IMR-90 (cell line): ENCODE measurements at regions not wholly inside any gene's neighbourhood (a gene's known extent, or its start where the extent isn't known, plus 50 kb on each side); places are given as distances from the start of the nearest gene placed in this dataset.

Experiments used
- ATAC-seq: fragments of 200-7000 bp; cut with Tn5 transposase; 2 replicates; pipeline ENCODE4 v1.9.1; 2020; ENCODE audit warnings: low read depth, mild to moderate bottlenecking, moderate library complexity
- BruUV-seq: library from RNA; stranded (reverse); fragments of 400-500 nt; replicated peaks from 2 replicates; lab custom pipeline; 2021; lab: Mats Ljungman, UMichigan
- CTCF ChIA-PET: fragments of 300-600 bp; formaldehyde crosslinking; extraction: SDS; loops from one replicate; lab custom pipeline; 2021; ENCODE audit warnings: antibody characterized with exemption; lab: Yijun Ruan, JAX
- POLR2A ChIA-PET: fragments of 300-600 bp; sonication (Branson Sonifier 250); formaldehyde crosslinking; loops from one replicate; lab custom pipeline; 2022; ENCODE audit warnings: antibody characterized with exemption; ENCODE audit not compliant: unreplicated experiment; lab: Charles Lee
- DNase-seq: peaks from one replicate; pipeline ENCODE4 v3.0.0; 2013
- H2AFZ ChIP-seq: replicated peaks from 2 replicates; pipeline ENCODE3; 2013; ENCODE audit warnings: low read length, mild to moderate bottlenecking; ENCODE audit not compliant: poor library complexity
- H2AK5ac ChIP-seq: 2 replicates; pipeline ENCODE4 v1.6.1; 2013; ENCODE audit warnings: low read depth, low read length, inconsistent platforms
- H2AK9ac ChIP-seq: replicated peaks from 2 replicates; pipeline ENCODE3; 2013; ENCODE audit warnings: mild to moderate bottlenecking, low read depth, low read length, moderate library complexity; ENCODE audit not compliant: poor library complexity
- H2BK120ac ChIP-seq: 2 replicates; pipeline ENCODE4 v1.6.1; 2013; ENCODE audit warnings: low read depth, low read length, inconsistent platforms
- H2BK15ac ChIP-seq: 3 replicates; pipeline ENCODE4 v1.6.1; 2013; ENCODE audit warnings: low read depth, low read length, inconsistent platforms
- H2BK20ac ChIP-seq: 2 replicates; pipeline ENCODE4 v1.6.1; 2013; ENCODE audit warnings: low read depth, mild to moderate bottlenecking, inconsistent platforms, low read length, moderate library complexity
- H2BK5ac ChIP-seq: 2 replicates; pipeline ENCODE4 v1.6.1; 2013; ENCODE audit warnings: mild to moderate bottlenecking, low read depth, low read length, inconsistent platforms; ENCODE audit not compliant: poor library complexity, severe bottlenecking
- H3K14ac ChIP-seq: replicated peaks from 2 replicates; pipeline ENCODE4 v1.6.1; 2013; ENCODE audit warnings: low read depth, low read length, inconsistent platforms
- H3K18ac ChIP-seq: 2 replicates; pipeline ENCODE4 v1.6.1; 2013; ENCODE audit warnings: low read depth, low read length, control low read depth
- H3K23ac ChIP-seq: 2 replicates; pipeline ENCODE4 v1.6.1; 2013; ENCODE audit warnings: low read depth, low read length, inconsistent platforms
- H3K27ac ChIP-seq: 2 replicates; pipeline ENCODE4 v1.5.1; 2013; ENCODE audit warnings: mild to moderate bottlenecking, control low read depth, low read length; ENCODE audit not compliant: insufficient read depth
- H3K27me3 ChIP-seq: 2 replicates; pipeline ENCODE4 v1.6.1; 2013; ENCODE audit warnings: low read length; ENCODE audit not compliant: control insufficient read depth, insufficient read depth
- H3K36me3 ChIP-seq: 2 replicates; pipeline ENCODE4 v1.6.1; 2013; ENCODE audit warnings: low read length, mixed read lengths; ENCODE audit not compliant: control insufficient read depth, insufficient read depth
- H3K4ac ChIP-seq: 2 replicates; pipeline ENCODE4 v1.6.1; 2013; ENCODE audit warnings: low read depth, low read length, inconsistent platforms
- H3K4me1 ChIP-seq: 2 replicates; pipeline ENCODE4 v1.6.1; 2013; ENCODE audit warnings: low read length, mixed read lengths; ENCODE audit not compliant: control insufficient read depth, insufficient read depth
- H3K4me2 ChIP-seq: 2 replicates; pipeline ENCODE4 v1.6.1; 2013; ENCODE audit warnings: low read depth, mild to moderate bottlenecking, control low read depth, low read length, moderate library complexity
- H3K4me3 ChIP-seq: 2 replicates; pipeline ENCODE4 v1.5.1; 2013; ENCODE audit warnings: low read depth, mild to moderate bottlenecking, control low read depth, low read length, moderate library complexity; ENCODE audit not compliant: insufficient read depth
- H3K56ac ChIP-seq: 2 replicates; pipeline ENCODE4 v1.6.1; 2013; ENCODE audit warnings: low read length, inconsistent platforms; ENCODE audit not compliant: insufficient read depth; ENCODE audit errors: extremely low read depth
- H3K79me1 ChIP-seq, 2 experiments: 2 replicates each; pipeline ENCODE4 v1.6.1; 2013; ENCODE audit warnings: low read length in 2 of 2, inconsistent platforms in 1 of 2, low read depth in 1 of 2
- H3K9ac ChIP-seq: 2 replicates; pipeline ENCODE4 v1.6.1; 2013; ENCODE audit warnings: low read depth, low read length, control low read depth
- H3K9me1 ChIP-seq: 2 replicates; pipeline ENCODE4 v1.6.1; 2013; ENCODE audit warnings: low read length, inconsistent platforms; ENCODE audit not compliant: insufficient read depth
- H3K9me3 ChIP-seq: 2 replicates; pipeline ENCODE4 v1.6.1; 2013; ENCODE audit warnings: low read length; ENCODE audit not compliant: control insufficient read depth, insufficient read depth
- H4K20me1 ChIP-seq: 2 replicates; pipeline ENCODE4 v1.6.1; 2013; ENCODE audit warnings: low read length, inconsistent platforms; ENCODE audit not compliant: insufficient read depth
- H4K5ac ChIP-seq: 2 replicates; pipeline ENCODE4 v1.6.1; 2013; ENCODE audit warnings: mild to moderate bottlenecking, low read depth, low read length, control low read depth
- H4K8ac ChIP-seq, 2 experiments: 2 replicates each; pipeline ENCODE4 v1.6.1; 2013; ENCODE audit warnings: low read depth in 2 of 2, low read length in 2 of 2, control low read depth in 1 of 2, inconsistent platforms in 1 of 2
- H4K91ac ChIP-seq: 2 replicates; pipeline ENCODE4 v1.6.1; 2013; ENCODE audit warnings: low read depth, low read length, inconsistent platforms; ENCODE audit not compliant: insufficient read depth
- BHLHE40 ChIP-seq: fragments of 150-350 bp; IDR thresholded peaks from 2 replicates; pipeline ENCODE4 v1.6.1; 2016; ENCODE audit warnings: mild to moderate bottlenecking, low read depth, low read length
- MAFK ChIP-seq: IDR thresholded peaks from 2 replicates; pipeline ENCODE4 v1.6.1; 2012; ENCODE audit warnings: low read depth, low read length, improper control_type of control experiment
- MXI1 ChIP-seq: IDR thresholded peaks from 2 replicates; pipeline ENCODE4 v1.6.1; 2012; ENCODE audit warnings: low read depth, mild to moderate bottlenecking, low read length, moderate library complexity, borderline replicate concordance
- NFE2L2 ChIP-seq: fragments of 150-350 bp; IDR thresholded peaks from 2 replicates; pipeline ENCODE4 v1.6.1; 2016; ENCODE audit warnings: low read depth, mild to moderate bottlenecking, low read length
- POLR2A ChIP-seq: IDR thresholded peaks from 2 replicates; pipeline ENCODE4 v1.6.1; 2012; ENCODE audit warnings: mild to moderate bottlenecking, low read depth, low read length
- RAD21 ChIP-seq: IDR thresholded peaks from 2 replicates; pipeline ENCODE4 v1.6.1; 2012; ENCODE audit warnings: low read length, improper control_type of control experiment
- RCOR1 ChIP-seq: IDR thresholded peaks from 2 replicates; pipeline ENCODE4 v1.6.1; 2012; ENCODE audit warnings: mild to moderate bottlenecking, low read length, improper control_type of control experiment; ENCODE audit not compliant: insufficient replicate concordance
- RFX5 ChIP-seq: IDR thresholded peaks from 2 replicates; pipeline ENCODE4 v1.8.0; 2012; ENCODE audit warnings: low read depth, mild to moderate bottlenecking, low read length, moderate library complexity
- SMC3 ChIP-seq: fragments of 150-350 bp; IDR thresholded peaks from 2 replicates; pipeline ENCODE4 v1.6.1; 2016; ENCODE audit warnings: low read depth, mild to moderate bottlenecking, antibody characterized with exemption, low read length, moderate library complexity
- WGBS, 2 experiments: methylation state at CpG; one replicate each; pipeline versions ENCODE4 v1.1.5 to v1.1.7; 2013; ENCODE audit warnings: missing lambda C conversion rate in 2 of 2; ENCODE audit not compliant: insufficient read length in 1 of 2; ENCODE audit errors: extremely low coverage in 2 of 2; 5-methylcytosine and 5-hydroxymethylcytosine counted together
- dilution Hi-C: fragments of 300-500 bp; cut with HindIII; formaldehyde crosslinking; loops from one replicate; pipeline ENCODE4 v1.14.3; 2018; ENCODE audit warnings: low sequenced_read_pairs; ENCODE audit not compliant: unreplicated experiment
- in situ Hi-C: fragments of 300-500 bp; cut with MboI; formaldehyde crosslinking; loops from 3 replicates; pipeline ENCODE4 v1.14.3; 2019; ENCODE audit warnings: low sequenced_read_pairs, inconsistent platforms, mixed read lengths
- intact Hi-C: fragments of 100-400 bp; cut with micrococcal nuclease; formaldehyde crosslinking; loops from 2 replicates; pipeline ENCODE4 v1.10.0; 2022
- TF ChIP-seq, protein P1 (sequence below): conservative IDR thresholded peaks from 2 replicates; pipeline ENCODE4 v1.5.1; 2012; ENCODE audit warnings: mild to moderate bottlenecking, low read depth, low read length, improper control_type of control experiment
- TF ChIP-seq, protein P2 (sequence below): fragments of 150-350 bp; IDR thresholded peaks from 2 replicates; pipeline ENCODE4 v1.6.1; 2017; ENCODE audit warnings: mild to moderate bottlenecking, antibody characterized with exemption, low read length, low read depth

GRCh38 chr11:15893080-15893492 is 463.3 kb downstream of the SOX6 start:
- ChIA-PET CTCF (interaction anchor here (0.6 kb wide), 1 partner anchor 179 kb away, joined by 3 read pairs; no protein-coding TSS in a partner anchor), POLR2A (interaction anchor here (0.6 to 1.0 kb wide), 7 partner anchors 60 to 714 kb away, joined by 3 to 22 read pairs (median 3); no protein-coding TSS in a partner anchor)
- peaks cover 44% of the 10 kb centered on the region for H3K4me1 ChIP-seq
- H2AFZ ChIP-seq: peak overlapping the region; percentile 16
- no peaks in the 10 kb centered on the region for H3K79me1 ChIP-seq
- H2BK20ac ChIP-seq: peak overlapping the region; percentile 53
- H2BK15ac ChIP-seq: peak overlapping the region; percentile 38; the same call in 2 of the 3 replicates
- peak overlapping the region; percentile 74 for H2BK120ac ChIP-seq
- TF ChIP-seq, protein P1, sequence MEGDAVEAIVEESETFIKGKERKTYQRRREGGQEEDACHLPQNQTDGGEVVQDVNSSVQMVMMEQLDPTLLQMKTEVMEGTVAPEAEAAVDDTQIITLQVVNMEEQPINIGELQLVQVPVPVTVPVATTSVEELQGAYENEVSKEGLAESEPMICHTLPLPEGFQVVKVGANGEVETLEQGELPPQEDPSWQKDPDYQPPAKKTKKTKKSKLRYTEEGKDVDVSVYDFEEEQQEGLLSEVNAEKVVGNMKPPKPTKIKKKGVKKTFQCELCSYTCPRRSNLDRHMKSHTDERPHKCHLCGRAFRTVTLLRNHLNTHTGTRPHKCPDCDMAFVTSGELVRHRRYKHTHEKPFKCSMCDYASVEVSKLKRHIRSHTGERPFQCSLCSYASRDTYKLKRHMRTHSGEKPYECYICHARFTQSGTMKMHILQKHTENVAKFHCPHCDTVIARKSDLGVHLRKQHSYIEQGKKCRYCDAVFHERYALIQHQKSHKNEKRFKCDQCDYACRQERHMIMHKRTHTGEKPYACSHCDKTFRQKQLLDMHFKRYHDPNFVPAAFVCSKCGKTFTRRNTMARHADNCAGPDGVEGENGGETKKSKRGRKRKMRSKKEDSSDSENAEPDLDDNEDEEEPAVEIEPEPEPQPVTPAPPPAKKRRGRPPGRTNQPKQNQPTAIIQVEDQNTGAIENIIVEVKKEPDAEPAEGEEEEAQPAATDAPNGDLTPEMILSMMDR: no peak
- TF ChIP-seq, protein P2, sequence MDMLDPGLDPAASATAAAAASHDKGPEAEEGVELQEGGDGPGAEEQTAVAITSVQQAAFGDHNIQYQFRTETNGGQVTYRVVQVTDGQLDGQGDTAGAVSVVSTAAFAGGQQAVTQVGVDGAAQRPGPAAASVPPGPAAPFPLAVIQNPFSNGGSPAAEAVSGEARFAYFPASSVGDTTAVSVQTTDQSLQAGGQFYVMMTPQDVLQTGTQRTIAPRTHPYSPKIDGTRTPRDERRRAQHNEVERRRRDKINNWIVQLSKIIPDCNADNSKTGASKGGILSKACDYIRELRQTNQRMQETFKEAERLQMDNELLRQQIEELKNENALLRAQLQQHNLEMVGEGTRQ: peak; percentile 61; the same call in 1 of the 2 replicates
- TF ChIP-seq RFX5 (no peak), MAFK (no peak), POLR2A (no peak), SMC3 (no peak), MXI1 (0 out of 2 replicates have a peak, but pooled peaks have one; percentile 22), RAD21 (no peak; the same call in 1 of the 2 replicates), RCOR1 (no peak), BHLHE40 (peak; percentile 41; the same call in 1 of the 2 replicates), NFE2L2 (no peak)
- H2BK5ac ChIP-seq: peak overlapping the region; percentile 61
- peak overlapping the region; percentile 88 for H3K27ac ChIP-seq
- BruUV-seq: no TSS peak
- ATAC-seq (peak; percentile 77), DNase-seq (peak; percentile 89)
- peak overlapping the region; percentile 92; the same call in 1 of the 2 replicates for H3K14ac ChIP-seq
- dilution Hi-C loops (no loop called here), intact Hi-C loops (loop anchor here (2.0 to 10.0 kb wide), 3 partner anchors 241 to 714 kb away; no protein-coding TSS in a partner anchor), in situ Hi-C loops (no loop called here)
- peak overlapping the region; percentile 90 for H3K4ac ChIP-seq
- no peak overlapping the region for H3K4me2 ChIP-seq
- H4K20me1 ChIP-seq: no peaks in the 10 kb centered on the region
- peak overlapping the region; percentile 71 for H4K5ac ChIP-seq
- peak overlapping the region; percentile 72 for H3K18ac ChIP-seq
- peak overlapping the region; percentile 73 to 79; a peak in 3 of 4 replicates for H4K8ac ChIP-seq
- no CpG with 5 or more reads among the region's 3 CpGs for WGBS, 2 experiments
- H2AK9ac ChIP-seq: peak overlapping the region; percentile 5
- peak overlapping the region; percentile 39; the same call in 1 of the 2 replicates for H2AK5ac ChIP-seq
- H3K56ac ChIP-seq: no peak overlapping the region
- no peaks in the 10 kb centered on the region for H3K27me3 ChIP-seq
- no peaks in the 10 kb centered on the region for H3K9me3 ChIP-seq
- H4K91ac ChIP-seq: peak overlapping the region; percentile 82
- H3K36me3 ChIP-seq: no peaks in the 10 kb centered on the region
- peaks cover 29% of the 10 kb centered on the region for H3K9me1 ChIP-seq
- peak overlapping the region; percentile 47; the same call in 1 of the 2 replicates for H3K9ac ChIP-seq
- H3K4me3 ChIP-seq: no peak overlapping the region
- peak overlapping the region; percentile 7; the same call in 1 of the 2 replicates for H3K23ac ChIP-seq
